Gastroesophageal sphincter (tissue), 3 donors: ENCODE measurements at regions not wholly inside any gene's neighbourhood (a gene's known extent, or its start where the extent isn't known, plus 50 kb on each side); places are given as distances from the start of the nearest gene placed in this dataset.

ENCODE experiments used
- POLR2A ChIP-seq, 2 donors: fragments of 450-650 bp; IDR thresholded peaks; one replicate each; pipeline ENCODE4 v1.6.1; 2017; ENCODE audit warnings: antibody characterized with exemption in 2 of 2, mild to moderate bottlenecking in 2 of 2, moderate library complexity in 1 of 2
- TF ChIP-seq, protein P1 (sequence below), 4 experiments: fragments of 200-600 bp in 2 of 4; fragments of 450-650 bp in 2 of 4; sonication (generic) in 1 of 4; IDR thresholded peaks; one replicate each; pipeline ENCODE4 v1.5.1; 2017 to 2019; ENCODE audit warnings: antibody characterized with exemption in 4 of 4, mild to moderate bottlenecking in 2 of 4, moderate library complexity in 2 of 4

GRCh38 chr2:16760426-16760825, 94.8 kb upstream of the CYRIA start:
- TF ChIP-seq, protein P1, sequence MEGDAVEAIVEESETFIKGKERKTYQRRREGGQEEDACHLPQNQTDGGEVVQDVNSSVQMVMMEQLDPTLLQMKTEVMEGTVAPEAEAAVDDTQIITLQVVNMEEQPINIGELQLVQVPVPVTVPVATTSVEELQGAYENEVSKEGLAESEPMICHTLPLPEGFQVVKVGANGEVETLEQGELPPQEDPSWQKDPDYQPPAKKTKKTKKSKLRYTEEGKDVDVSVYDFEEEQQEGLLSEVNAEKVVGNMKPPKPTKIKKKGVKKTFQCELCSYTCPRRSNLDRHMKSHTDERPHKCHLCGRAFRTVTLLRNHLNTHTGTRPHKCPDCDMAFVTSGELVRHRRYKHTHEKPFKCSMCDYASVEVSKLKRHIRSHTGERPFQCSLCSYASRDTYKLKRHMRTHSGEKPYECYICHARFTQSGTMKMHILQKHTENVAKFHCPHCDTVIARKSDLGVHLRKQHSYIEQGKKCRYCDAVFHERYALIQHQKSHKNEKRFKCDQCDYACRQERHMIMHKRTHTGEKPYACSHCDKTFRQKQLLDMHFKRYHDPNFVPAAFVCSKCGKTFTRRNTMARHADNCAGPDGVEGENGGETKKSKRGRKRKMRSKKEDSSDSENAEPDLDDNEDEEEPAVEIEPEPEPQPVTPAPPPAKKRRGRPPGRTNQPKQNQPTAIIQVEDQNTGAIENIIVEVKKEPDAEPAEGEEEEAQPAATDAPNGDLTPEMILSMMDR (IDR thresholded peaks at IDR 0.05), result no peak
- no peak for TF ChIP-seq POLR2A (IDR thresholded peaks at IDR 0.05)
